Activated T-cell treated with anti-CD3 and anti-CD28 coated beads, Interleukin-2, amount 50 U/mL, for 24 hours (primary cell): ENCODE measurements at regions not wholly inside any gene's neighbourhood (a gene's known extent, or its start where the extent isn't known, plus 50 kb on each side); places are given as distances from the start of the nearest gene placed in this dataset.
A peak's percentile ranks its signal among the peaks of the same experiment; 100 is the strongest.

ENCODE experiments used
- DNase-seq: peaks from one replicate; pipeline ENCODE4 v3.0.0-alpha.2; 2020
- H3K27ac Mint-ChIP-seq: 2 replicates; pipeline ENCODE4 v1.8.0; 2020; ENCODE audit warnings: mild to moderate bottlenecking, mixed read lengths
- H3K27me3 Mint-ChIP-seq: 2 replicates; pipeline ENCODE4 v1.8.0; 2020; ENCODE audit warnings: mixed read lengths
- H3K36me3 Mint-ChIP-seq: 2 replicates; pipeline ENCODE4 v1.8.0; 2020; ENCODE audit warnings: low read depth, mixed read lengths
- H3K4me1 Mint-ChIP-seq: 2 replicates; pipeline ENCODE4 v1.8.0; 2020; ENCODE audit warnings: low read depth, mixed read lengths
- H3K4me3 Mint-ChIP-seq: 2 replicates; pipeline ENCODE4 v1.8.0; 2020; ENCODE audit warnings: mild to moderate bottlenecking, moderate library complexity, mixed read lengths
- H3K9me3 Mint-ChIP-seq: 2 replicates; pipeline ENCODE4 v1.8.0; 2020; ENCODE audit warnings: mixed read lengths

DNA sequence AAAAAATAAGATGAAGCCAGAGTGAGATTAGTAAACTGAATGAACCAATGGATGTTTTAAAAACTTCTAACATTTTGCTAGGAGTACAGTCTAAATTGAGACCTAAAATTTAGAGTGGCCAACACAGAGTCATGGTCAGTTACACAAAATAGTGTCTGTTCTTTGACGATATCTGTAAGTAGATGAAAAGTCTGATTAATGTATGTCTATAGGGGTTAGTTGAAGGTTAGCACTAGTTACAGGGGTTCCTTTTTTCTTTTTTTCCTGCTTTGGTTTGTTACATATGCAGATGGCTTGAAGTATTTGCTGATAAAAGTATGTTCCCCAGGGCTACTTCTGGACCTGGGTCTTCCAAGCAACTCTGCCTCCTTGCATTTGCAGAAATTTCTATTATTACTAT, 90.1 kb upstream of the MTPN start:
- Mint-ChIP-seq H3K4me3 (no peak overlapping the region), H3K27ac (no peak overlapping the region), H3K9me3 (peaks cover 1% of the 10 kb centered on the region), H3K27me3 (no peaks in the 10 kb centered on the region), H3K36me3 (no peaks in the 10 kb centered on the region), H3K4me1 (peaks cover 18% of the 10 kb centered on the region)
- no peak for DNase-seq

DNA sequence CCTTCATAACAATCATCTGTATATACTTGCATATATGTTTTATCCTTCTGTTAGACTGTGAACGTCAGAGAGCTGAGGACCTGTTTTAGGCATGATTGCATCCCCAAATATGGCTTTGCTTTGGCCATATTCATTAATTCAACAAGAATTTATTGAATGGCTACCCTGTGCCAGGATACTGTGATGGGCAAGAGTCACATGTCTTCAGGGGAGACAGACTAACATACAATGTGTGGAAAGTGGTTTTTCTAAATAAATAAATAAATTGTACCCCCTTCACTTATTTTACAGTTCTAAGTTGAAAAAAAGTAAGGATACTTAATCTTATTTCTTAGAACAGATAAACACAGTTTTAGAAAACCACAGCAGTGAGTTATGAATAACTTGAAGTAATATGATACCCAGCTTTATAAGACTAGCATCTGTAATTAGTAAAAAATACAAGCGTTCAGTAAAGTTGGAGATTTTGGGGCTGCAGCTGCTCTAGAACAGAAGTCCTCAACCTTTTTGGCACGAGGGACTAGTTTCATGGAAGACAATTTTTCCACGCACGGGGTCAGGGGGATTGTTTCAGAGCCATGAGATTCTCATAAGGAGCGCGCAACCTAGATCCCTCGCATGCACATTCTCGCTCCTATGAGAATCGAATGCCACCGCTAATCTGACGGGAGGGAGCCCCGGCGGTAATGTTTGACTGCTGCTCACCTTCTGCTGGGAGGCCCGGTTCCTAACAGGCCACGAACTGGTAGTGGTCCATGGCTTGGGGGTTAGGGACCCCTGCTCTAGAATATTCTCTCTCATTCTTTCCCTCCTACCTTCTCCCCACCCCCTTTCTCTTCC, 89.4 kb upstream of the MTPN start:
- no peak for DNase-seq
- Mint-ChIP-seq H3K9me3 (peaks cover 1% of the 10 kb centered on the region), H3K36me3 (no peaks in the 10 kb centered on the region), H3K27ac (no peak overlapping the region), H3K4me3 (no peak overlapping the region), H3K27me3 (no peaks in the 10 kb centered on the region), H3K4me1 (peaks cover 18% of the 10 kb centered on the region)

DNA sequence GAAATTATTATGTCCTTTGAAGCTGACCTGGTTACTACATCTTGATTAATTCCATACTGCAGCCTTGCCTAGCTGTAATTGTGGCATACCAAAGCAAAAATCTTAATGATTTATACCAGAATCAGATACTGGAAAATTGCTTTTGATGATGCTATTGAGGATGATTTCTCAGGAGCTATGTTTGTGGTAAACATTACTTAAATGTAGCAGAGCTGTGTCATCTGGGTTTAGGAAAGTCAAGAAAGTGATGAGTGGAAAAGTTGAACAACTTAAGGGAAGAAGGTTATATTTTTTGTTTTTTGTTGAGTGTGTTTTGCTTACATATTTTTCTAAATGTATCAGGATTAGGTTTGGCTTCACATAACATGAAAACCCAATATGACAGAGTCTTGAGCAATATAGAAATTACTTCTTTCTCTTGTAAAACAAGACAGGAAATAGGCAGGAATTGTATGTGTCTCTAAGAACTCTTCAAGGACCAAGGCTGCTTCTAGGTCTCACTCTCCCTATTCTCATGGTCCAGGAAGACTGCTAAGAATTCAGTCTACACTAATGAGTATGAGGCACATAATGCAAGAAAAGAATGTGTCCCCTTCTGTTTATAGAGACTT, 87.6 kb upstream of the MTPN start:
- peak overlapping the region; percentile 68 for H3K27ac Mint-ChIP-seq
- H3K36me3 Mint-ChIP-seq = no peaks in the 10 kb centered on the region
- DNase-seq = no peak
- no peaks in the 10 kb centered on the region for H3K27me3 Mint-ChIP-seq
- no peak overlapping the region for H3K4me3 Mint-ChIP-seq
- H3K4me1 Mint-ChIP-seq = peaks cover 18% of the 10 kb centered on the region
- H3K9me3 Mint-ChIP-seq = peaks cover 1% of the 10 kb centered on the region

DNA sequence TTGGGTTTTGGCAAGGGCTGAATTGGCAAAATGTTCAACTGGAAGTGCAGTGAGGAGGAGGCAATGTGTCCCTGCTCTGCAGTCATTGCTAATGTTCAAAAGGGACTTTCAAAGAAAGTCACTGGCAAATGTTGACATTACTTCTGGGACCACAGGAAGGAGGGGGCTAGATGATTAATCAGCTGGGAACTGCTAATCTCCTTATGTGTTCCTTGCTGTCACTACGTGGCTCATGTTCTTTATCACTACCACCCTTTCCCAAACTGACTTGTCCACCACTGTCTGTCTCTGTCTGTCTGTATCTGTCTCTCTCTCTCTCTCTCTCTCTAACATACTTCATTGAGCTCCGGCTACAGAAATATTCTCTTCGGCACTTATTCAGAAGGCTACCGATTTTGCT, 86.9 kb upstream of the MTPN start:
- H3K9me3 Mint-ChIP-seq = peaks cover 1% of the 10 kb centered on the region
- H3K4me3 Mint-ChIP-seq = no peak overlapping the region
- peak overlapping the region; percentile 68 for H3K27ac Mint-ChIP-seq
- no peaks in the 10 kb centered on the region for H3K36me3 Mint-ChIP-seq
- no peaks in the 10 kb centered on the region for H3K27me3 Mint-ChIP-seq
- peaks cover 18% of the 10 kb centered on the region for H3K4me1 Mint-ChIP-seq
- no peak for DNase-seq

DNA sequence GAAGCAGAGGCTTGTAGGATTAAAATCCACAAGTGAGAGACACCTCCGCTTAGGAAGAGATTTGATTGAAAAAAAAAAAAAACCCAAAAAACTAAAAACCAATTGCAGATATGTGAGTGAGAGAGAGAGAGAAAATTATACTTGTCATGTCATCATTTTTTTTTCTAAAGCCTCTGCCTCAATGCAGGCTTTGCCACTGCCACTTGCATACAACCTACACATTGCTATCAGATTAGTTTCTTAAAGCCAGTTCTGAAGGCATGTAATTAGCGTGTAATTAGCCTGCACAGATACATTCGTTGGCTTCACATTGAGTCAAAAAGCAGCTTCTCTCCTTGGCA, 86.1 kb upstream of the MTPN start:
- Mint-ChIP-seq H3K27me3 (no peaks in the 10 kb centered on the region), H3K9me3 (peaks cover 1% of the 10 kb centered on the region), H3K4me1 (peaks cover 18% of the 10 kb centered on the region), H3K36me3 (no peaks in the 10 kb centered on the region), H3K27ac (no peak overlapping the region), H3K4me3 (no peak overlapping the region)
- no peak for DNase-seq

DNA sequence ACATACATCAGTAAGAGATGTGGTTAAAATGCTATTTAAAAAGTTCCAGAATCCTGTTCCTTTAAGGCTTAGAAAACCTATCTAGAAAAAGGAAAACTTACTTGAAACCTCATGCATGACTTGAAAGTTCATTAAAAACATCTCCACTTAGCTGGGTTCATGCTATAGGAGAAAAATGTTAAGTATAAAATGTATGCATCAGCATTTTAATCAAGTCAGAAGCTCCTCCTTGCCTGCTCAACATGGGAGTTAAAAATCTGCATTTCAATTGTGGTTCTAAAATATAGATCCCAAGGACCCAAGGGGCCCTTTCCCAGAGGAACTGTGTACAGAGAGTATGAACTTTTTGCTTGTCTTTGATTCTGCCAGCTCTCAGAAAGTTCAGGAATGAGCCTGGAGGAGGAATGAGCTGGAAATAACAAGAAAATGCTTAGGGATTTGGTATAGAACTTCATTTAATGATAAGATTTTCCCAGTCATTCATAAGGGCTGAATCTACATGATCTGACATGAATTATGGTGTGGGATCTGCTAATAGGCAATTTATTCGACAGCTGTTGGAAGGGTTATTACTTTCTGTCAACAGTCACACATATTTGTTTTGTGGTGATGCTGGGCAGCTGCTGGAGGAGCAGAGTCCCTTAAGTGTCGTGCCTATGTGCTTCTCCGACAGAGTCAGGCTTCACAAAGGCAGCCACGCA, 85.6 kb upstream of the MTPN start:
- Mint-ChIP-seq H3K4me1 (peaks cover 18% of the 10 kb centered on the region), H3K9me3 (peaks cover 1% of the 10 kb centered on the region), H3K4me3 (no peak overlapping the region), H3K36me3 (no peaks in the 10 kb centered on the region), H3K27me3 (no peaks in the 10 kb centered on the region), H3K27ac (no peak overlapping the region)
- DNase-seq = no peak

DNA sequence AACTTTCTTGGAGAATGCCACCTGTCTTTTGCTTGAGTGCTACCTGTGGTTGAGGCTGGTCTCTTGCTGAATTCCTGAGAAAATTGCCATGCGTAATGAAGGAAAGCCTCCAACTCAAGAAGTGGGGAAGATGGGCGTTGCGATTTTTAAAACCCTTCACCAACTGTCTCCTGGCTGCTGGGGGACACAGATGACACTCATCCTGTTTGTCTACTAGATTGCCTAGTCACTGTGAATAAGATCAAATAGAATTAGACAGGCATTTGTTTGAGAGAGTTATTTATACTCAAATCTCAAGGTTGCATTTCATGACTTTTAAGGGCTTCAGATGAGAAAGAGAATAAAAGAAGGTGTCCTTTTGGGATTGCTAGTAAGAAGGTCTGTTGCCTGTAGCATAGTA, 84.3 kb upstream of the MTPN start:
- no peaks in the 10 kb centered on the region for H3K27me3 Mint-ChIP-seq
- H3K9me3 Mint-ChIP-seq = peaks cover 1% of the 10 kb centered on the region
- H3K36me3 Mint-ChIP-seq = no peaks in the 10 kb centered on the region
- H3K4me1 Mint-ChIP-seq = peaks cover 18% of the 10 kb centered on the region
- DNase-seq = no peak
- no peak overlapping the region for H3K4me3 Mint-ChIP-seq
- no peak overlapping the region for H3K27ac Mint-ChIP-seq

DNA sequence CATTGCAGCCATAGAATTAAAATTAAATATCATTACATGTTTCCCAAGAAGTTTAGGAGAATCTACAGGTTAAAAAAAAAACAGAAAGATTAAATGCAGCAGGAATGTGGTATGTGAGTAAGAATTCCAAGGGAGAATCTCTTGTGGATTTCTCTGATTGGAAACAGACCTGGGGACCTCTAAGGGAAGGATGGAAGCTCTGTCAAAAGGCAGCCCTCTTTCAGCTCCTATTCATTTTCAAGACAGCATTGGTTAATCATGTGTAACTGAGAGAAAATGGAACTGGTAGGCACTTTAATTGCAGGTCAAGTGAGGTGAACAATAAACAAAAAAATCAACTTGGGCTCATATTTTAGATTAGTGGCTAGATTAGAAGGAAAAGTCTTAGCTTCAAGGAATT, 81.4 kb upstream of the MTPN start:
- peaks cover under 1% of the 10 kb centered on the region for H3K4me1 Mint-ChIP-seq
- no peaks in the 10 kb centered on the region for H3K36me3 Mint-ChIP-seq
- H3K4me3 Mint-ChIP-seq = no peak overlapping the region
- H3K9me3 Mint-ChIP-seq = no peaks in the 10 kb centered on the region
- DNase-seq = no peak
- H3K27me3 Mint-ChIP-seq = no peaks in the 10 kb centered on the region
- no peak overlapping the region for H3K27ac Mint-ChIP-seq

DNA sequence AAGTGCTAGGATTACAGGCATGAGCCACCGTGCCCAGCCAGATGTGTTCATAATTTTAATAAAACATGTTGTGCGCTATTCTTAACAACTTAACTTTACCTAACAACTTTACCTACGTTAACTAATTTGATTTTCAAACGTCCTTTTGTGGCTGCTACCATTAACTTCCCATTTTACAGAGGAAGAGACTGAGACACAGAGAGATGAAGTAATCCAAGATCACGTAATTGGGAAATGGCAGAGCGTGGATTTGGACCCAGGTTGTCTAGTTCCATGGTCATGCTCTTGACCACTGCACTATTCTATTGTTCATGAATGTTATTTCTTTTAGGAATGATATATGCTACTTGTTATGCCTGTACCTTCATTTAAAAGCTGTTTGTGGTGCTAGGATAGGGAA, 80.3 kb upstream of the MTPN start:
- DNase-seq = no peak
- H3K9me3 Mint-ChIP-seq = no peaks in the 10 kb centered on the region

DNA sequence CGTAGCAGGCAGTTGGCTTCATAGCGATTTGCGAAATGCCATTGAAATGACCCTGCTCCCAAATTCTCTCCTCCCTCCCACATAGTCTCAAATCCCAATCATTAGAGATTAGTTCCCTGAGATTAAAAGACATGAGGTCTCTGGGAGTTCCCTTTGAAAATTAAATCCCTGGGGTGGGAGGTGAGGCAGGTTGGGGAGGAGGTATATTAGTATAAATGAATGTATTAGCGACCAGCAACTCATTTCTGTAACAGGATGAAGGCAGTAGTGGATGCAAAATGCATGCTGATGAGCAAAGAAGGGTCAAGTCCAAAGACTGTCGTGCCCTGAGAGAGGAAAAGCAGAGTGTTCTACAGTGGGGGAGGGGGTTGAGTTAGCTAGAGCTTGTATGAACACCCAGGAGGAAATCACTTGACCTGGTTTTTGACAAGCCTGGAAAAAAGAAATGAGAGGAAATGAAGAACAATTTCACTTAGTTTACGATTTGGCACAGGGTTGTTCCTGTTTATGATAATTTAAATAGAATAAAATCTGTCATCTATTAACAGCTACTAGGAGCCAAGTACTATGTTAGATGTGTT, 79.6 kb upstream of the MTPN start:
- H3K4me1 Mint-ChIP-seq = no peaks in the 10 kb centered on the region
- no peaks in the 10 kb centered on the region for H3K27me3 Mint-ChIP-seq

More for the DNA sequence above, 80.3 kb upstream of the MTPN start:
- Mint-ChIP-seq H3K27ac (no peak overlapping the region), H3K36me3 (no peaks in the 10 kb centered on the region), H3K27me3 (no peaks in the 10 kb centered on the region), H3K4me1 (no peaks in the 10 kb centered on the region), H3K4me3 (no peak overlapping the region)

DNA sequence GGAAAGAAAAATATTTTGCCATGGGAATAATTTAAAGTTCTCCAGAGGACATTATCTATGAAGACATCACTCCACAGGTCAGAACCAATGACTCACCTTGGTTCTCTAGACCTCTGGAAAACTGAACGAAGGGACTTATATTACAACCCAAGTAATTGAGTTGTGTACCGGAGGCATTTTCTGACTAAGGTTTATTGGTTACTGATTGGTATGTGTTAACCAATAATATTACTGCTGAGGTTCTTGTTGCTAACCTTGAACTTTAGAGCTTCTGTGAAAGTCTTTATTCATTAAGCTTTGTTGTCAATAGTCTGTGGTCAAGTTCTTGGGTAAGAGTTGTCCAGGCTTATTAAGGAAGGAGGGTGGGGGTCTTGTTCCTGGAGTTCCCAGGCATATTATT, 78.1 kb upstream of the MTPN start:
- Mint-ChIP-seq H3K27ac (no peak overlapping the region), H3K4me3 (no peak overlapping the region), H3K4me1 (no peaks in the 10 kb centered on the region), H3K9me3 (no peaks in the 10 kb centered on the region), H3K27me3 (no peaks in the 10 kb centered on the region), H3K36me3 (no peaks in the 10 kb centered on the region)
- DNase-seq = no peak

More for the DNA sequence above, 79.6 kb upstream of the MTPN start:
- no peaks in the 10 kb centered on the region for H3K9me3 Mint-ChIP-seq
- no peaks in the 10 kb centered on the region for H3K36me3 Mint-ChIP-seq
- no peak for DNase-seq
- no peak overlapping the region for H3K4me3 Mint-ChIP-seq
- H3K27ac Mint-ChIP-seq = no peak overlapping the region

DNA sequence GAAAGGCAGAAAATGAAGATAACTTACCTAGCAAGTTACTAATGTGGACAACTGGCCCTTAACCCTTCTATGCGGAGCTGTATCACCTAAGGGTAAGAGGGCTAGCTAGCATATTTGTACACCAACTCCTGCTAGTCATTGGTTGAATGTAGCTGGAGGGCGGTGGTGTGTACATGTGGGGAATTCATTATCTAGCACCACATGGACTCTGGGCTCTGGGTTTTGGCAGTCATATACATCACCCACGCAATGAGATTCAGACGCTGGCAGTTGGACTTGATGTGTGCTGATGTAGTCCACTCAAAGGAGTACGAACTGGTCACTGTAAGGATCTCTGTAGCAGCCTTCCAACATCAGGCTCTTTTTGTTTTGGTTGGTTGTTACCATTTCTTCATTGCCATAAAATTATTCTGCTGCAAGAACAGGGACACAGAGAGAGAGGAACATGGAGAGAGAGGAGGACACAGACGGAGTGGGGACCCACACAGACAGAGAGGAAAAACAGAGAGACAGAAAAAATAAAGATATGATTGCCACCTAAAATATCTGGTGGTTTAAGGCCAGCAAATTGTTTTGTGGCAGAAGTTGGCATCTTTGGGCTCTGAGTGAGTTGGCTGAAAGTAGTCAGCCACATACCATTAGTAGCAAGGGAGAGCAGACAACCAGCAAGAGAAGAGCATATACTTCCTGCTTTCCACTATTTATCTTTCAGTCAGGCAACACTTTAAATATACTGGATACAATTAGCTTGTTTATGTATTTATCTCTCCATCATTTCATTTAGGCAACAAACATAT, 76.7 kb upstream of the MTPN start:
- Mint-ChIP-seq H3K4me1 (no peaks in the 10 kb centered on the region), H3K9me3 (no peaks in the 10 kb centered on the region), H3K27me3 (no peaks in the 10 kb centered on the region), H3K27ac (no peak overlapping the region), H3K36me3 (peaks cover 2% of the 10 kb centered on the region), H3K4me3 (no peak overlapping the region)
- no peak for DNase-seq

DNA sequence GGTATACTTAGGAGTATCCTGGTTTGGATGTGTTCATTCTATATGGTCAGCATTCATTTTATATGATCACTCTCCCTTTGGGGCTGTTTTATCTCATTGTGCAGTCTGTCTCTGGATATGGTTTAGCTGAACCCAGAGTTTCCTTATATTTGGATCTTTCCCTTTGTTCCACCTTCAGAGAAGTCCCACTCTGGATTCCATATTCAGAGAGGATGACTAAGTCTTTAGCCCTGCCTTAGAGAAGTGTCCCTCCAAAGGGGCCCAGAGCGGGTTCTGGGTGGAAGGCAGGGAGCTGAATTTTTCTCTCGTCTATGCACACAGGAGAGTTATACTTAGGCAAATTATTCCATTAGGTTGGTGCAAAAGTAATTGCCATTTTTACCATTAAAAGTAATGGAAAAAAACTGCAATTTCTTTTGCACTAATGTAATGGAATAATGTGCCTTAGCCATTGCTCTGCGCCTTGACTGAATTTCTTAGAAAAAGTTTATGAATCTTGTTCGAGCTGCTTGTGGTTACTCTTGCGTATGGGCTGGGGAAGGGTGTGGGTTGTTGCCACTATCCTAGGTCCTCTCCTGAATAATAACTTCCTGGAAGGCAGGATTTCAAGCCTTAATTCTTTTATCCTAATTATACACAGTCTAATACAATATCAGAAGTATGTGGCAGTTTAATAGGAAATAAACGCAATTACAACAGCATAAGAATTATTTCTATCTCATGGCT, 74.2 kb upstream of the MTPN start:
- Mint-ChIP-seq H3K4me3 (no peak overlapping the region), H3K27me3 (no peaks in the 10 kb centered on the region), H3K9me3 (no peaks in the 10 kb centered on the region), H3K4me1 (no peaks in the 10 kb centered on the region), H3K36me3 (peaks cover 2% of the 10 kb centered on the region), H3K27ac (no peak overlapping the region)
- no peak for DNase-seq

DNA sequence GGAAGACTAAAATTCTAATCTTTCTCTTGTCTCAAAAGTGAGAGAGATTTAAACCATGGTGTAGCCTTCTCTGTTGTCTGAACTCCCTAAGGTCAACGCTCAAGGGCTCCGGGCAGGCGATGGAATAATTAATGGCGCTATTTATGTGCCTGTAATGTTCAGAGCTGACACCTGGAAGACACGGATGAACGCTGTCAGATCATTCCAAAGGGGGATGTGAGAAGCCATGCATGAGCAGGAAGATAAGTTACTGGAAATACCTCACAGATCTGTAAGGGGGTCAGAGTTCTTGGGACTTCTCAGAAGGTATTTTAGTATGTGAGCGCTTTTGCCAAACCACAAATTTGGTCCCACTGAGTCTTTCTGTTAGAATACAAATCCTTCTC, 73.3 kb upstream of the MTPN start:
- Mint-ChIP-seq H3K27ac (no peak overlapping the region), H3K36me3 (peaks cover 2% of the 10 kb centered on the region), H3K9me3 (no peaks in the 10 kb centered on the region), H3K4me3 (no peak overlapping the region), H3K27me3 (no peaks in the 10 kb centered on the region), H3K4me1 (no peaks in the 10 kb centered on the region)
- no peak for DNase-seq
